ENCODE measurements at regions not wholly inside any gene's neighbourhood (a gene's known extent, or its start where the extent isn't known, plus 50 kb on each side); places are given as distances from the start of the nearest gene placed in this dataset.

- DNase-seq: peak in 1 of 2 donors; percentile 41
- TF ChIP-seq POLR2A (IDR thresholded peaks at IDR 0.05) (no peak), CTCF (IDR thresholded peaks at IDR 0.05) (no peak), EP300 (IDR thresholded peaks at IDR 0.05) (no peak), POLR2AphosphoS5 (IDR thresholded peaks at IDR 0.05) (no peak)
- Histone ChIP-seq H3K4me3 (no peak overlapping the region), H3K27ac (no peak overlapping the region), H3K4me1 (peaks cover 0 to 5% (median 0%) of the 10 kb centered on the region in 4 donors), H3K36me3 (no peaks in the 10 kb centered on the region), H3K27me3 (no peaks in the 10 kb centered on the region), H3K9me3 (peaks cover 0 to 2% (median 0%) of the 10 kb centered on the region in 4 donors)
- 40 to 68% (median 59%) methylated on average over 6 of the region's 6 CpGs for WGBS, 5 donors
- intact Hi-C loops (cut with DNase I; ENCODE audit: low total_unique reads): no loop called here
Measured at GRCh38 chr5:3843706-3844105, 248.1 kb downstream of the IRX1 start.

GRCh38 chr5:3844266-3844665 is 248.6 kb downstream of the IRX1 start:
- 59 to 69% (median 65%) methylated on average over 7 of the region's 7 CpGs for WGBS, 5 donors
- no peaks in the 10 kb centered on the region for H3K27me3 ChIP-seq
- no peaks in the 10 kb centered on the region for H3K36me3 ChIP-seq
- TF ChIP-seq CTCF (IDR thresholded peaks at IDR 0.05) (no peak), POLR2A (IDR thresholded peaks at IDR 0.05) (no peak), POLR2AphosphoS5 (IDR thresholded peaks at IDR 0.05) (no peak), EP300 (IDR thresholded peaks at IDR 0.05) (no peak)
- H3K4me1 ChIP-seq: peaks cover 0 to 5% (median 0%) of the 10 kb centered on the region in 4 donors
- DNase-seq: no peak
- H3K27ac ChIP-seq: no peak overlapping the region
- peaks cover 0 to 2% (median 0%) of the 10 kb centered on the region in 4 donors for H3K9me3 ChIP-seq
- no peak overlapping the region for H3K4me3 ChIP-seq
- intact Hi-C loops (cut with DNase I; ENCODE audit: low total_unique reads): no loop called here

- no peaks in the 10 kb centered on the region for H3K36me3 ChIP-seq
- H3K27ac ChIP-seq: no peak overlapping the region
- peaks cover 0 to 5% (median 0%) of the 10 kb centered on the region in 4 donors for H3K4me1 ChIP-seq
- WGBS, 5 donors: 52 to 77% (median 54%) methylated on average over 5 of the region's 5 CpGs
- H3K4me3 ChIP-seq: no peak overlapping the region
- TF ChIP-seq POLR2AphosphoS5 (IDR thresholded peaks at IDR 0.05): no peak
- no peak for TF ChIP-seq POLR2A (IDR thresholded peaks at IDR 0.05)
- no peak for TF ChIP-seq CTCF (IDR thresholded peaks at IDR 0.05)
- TF ChIP-seq EP300 (IDR thresholded peaks at IDR 0.05): no peak
- no peaks in the 10 kb centered on the region for H3K27me3 ChIP-seq
- no peak for DNase-seq
- intact Hi-C loops (cut with DNase I; ENCODE audit: low total_unique reads): no loop called here
- peaks cover 0 to 2% (median 0%) of the 10 kb centered on the region in 4 donors for H3K9me3 ChIP-seq
Measured at GRCh38 chr5:3845230-3845629, 249.6 kb downstream of the IRX1 start.

GRCh38 chr5:3852161-3852916 is 256.7 kb downstream of the IRX1 start:
- 39 to 63% (median 55%) methylated on average over 9 to 13 of the region's 13 CpGs for WGBS, 5 donors
- TF ChIP-seq POLR2AphosphoS5 (IDR thresholded peaks at IDR 0.05) (no peak), EP300 (IDR thresholded peaks at IDR 0.05) (no peak), POLR2A (IDR thresholded peaks at IDR 0.05) (no peak), CTCF (IDR thresholded peaks at IDR 0.05) (no peak)
- peaks cover 0 to 16% (median 0%) of the 10 kb centered on the region in 3 donors for H3K27me3 ChIP-seq
- no peak overlapping the region for H3K27ac ChIP-seq
- H3K36me3 ChIP-seq: no peaks in the 10 kb centered on the region
- no peak overlapping the region for H3K4me3 ChIP-seq
- H3K9me3 ChIP-seq: no peaks in the 10 kb centered on the region
- H3K4me1 ChIP-seq: no peaks in the 10 kb centered on the region
- no peak for DNase-seq
- intact Hi-C loops (cut with DNase I; ENCODE audit: low total_unique reads): no loop called here
